Thoracic aorta (tissue), 2 donors: ENCODE measurements at regions not wholly inside any gene's neighbourhood (a gene's known extent, or its start where the extent isn't known, plus 50 kb on each side); places are given as distances from the start of the nearest gene placed in this dataset.

Experiments used
- ATAC-seq: fragments of 150-250 bp; one replicate; pipeline ENCODE4 v1.8.0; 2017; ENCODE audit warnings: low read depth; ENCODE audit not compliant: insufficient number of reproducible peaks, low FRiP score
- DNase-seq: peaks from one replicate; pipeline ENCODE4 v3.0.0-alpha.2; 2020; ENCODE audit warnings: low spot score
- H3K27ac ChIP-seq, 2 donors: fragments of 200-600 bp; sonication (generic); 1 replicate in 1 of 2; 2 replicates in 1 of 2; pipeline ENCODE4 v1.5.1; 2016; ENCODE audit warnings: mild to moderate bottlenecking in 2 of 2, moderate library complexity in 2 of 2
- H3K27me3 ChIP-seq: fragments of 200-600 bp; sonication (generic); replicated peaks from 2 replicates; pipeline ENCODE4 v1.6.0; 2016; ENCODE audit warnings: mild to moderate bottlenecking; ENCODE audit not compliant: insufficient read depth
- H3K36me3 ChIP-seq: fragments of 200-600 bp; sonication (generic); one replicate; pipeline ENCODE4 v1.5.1; 2016
- H3K4me1 ChIP-seq, 2 donors: fragments of 200-600 bp; sonication (generic); 1 replicate in 1 of 2; 2 replicates in 1 of 2; pipeline versions ENCODE4 v1.5.1 to v1.6.0; 2016; ENCODE audit warnings: low read depth in 2 of 2, mild to moderate bottlenecking in 1 of 2; ENCODE audit not compliant: control insufficient read depth in 1 of 2
- H3K4me3 ChIP-seq: fragments of 200-600 bp; sonication (generic); 2 replicates; pipeline ENCODE4 v1.5.1; 2016; ENCODE audit warnings: mild to moderate bottlenecking
- H3K9me3 ChIP-seq: fragments of 200-600 bp; sonication (generic); 2 replicates; pipeline ENCODE4 v1.5.1; 2016
- CTCF ChIP-seq: fragments of 200-600 bp; sonication (generic); IDR thresholded peaks from one replicate; pipeline ENCODE4 v1.5.1; 2019; ENCODE audit warnings: antibody characterized with exemption

GRCh38 chr1:96104506-96104905, 617.1 kb upstream of the PTBP2 start:
- DNase-seq: no peak
- H3K4me3 ChIP-seq: no peak overlapping the region
- H3K27me3 ChIP-seq: no peaks in the 10 kb centered on the region
- no peak for ATAC-seq
- H3K27ac ChIP-seq: no peak overlapping the region
- H3K9me3 ChIP-seq: no peaks in the 10 kb centered on the region
- H3K36me3 ChIP-seq: no peaks in the 10 kb centered on the region
- no peaks in the 10 kb centered on the region for H3K4me1 ChIP-seq
- TF ChIP-seq CTCF: no peak

- no peak for ATAC-seq
- no peak for TF ChIP-seq CTCF
- no peaks in the 10 kb centered on the region for H3K27me3 ChIP-seq
- no peak overlapping the region for H3K27ac ChIP-seq
- no peaks in the 10 kb centered on the region for H3K9me3 ChIP-seq
- H3K36me3 ChIP-seq: no peaks in the 10 kb centered on the region
- no peak for DNase-seq
- no peak overlapping the region for H3K4me3 ChIP-seq
- H3K4me1 ChIP-seq: no peaks in the 10 kb centered on the region
Observed at GRCh38 chr1:96104906-96105305, 616.7 kb upstream of the PTBP2 start.

- Histone ChIP-seq H3K4me1 (no peaks in the 10 kb centered on the region), H3K36me3 (no peaks in the 10 kb centered on the region), H3K27me3 (no peaks in the 10 kb centered on the region), H3K27ac (no peak overlapping the region), H3K9me3 (no peaks in the 10 kb centered on the region), H3K4me3 (no peak overlapping the region)
- ATAC-seq (no peak), DNase-seq (no peak)
- TF ChIP-seq CTCF: no peak
Observed at GRCh38 chr1:96116731-96117130, 604.9 kb upstream of the PTBP2 start.

GRCh38 chr1:96130432-96130831, 591.2 kb upstream of the PTBP2 start:
- Histone ChIP-seq H3K36me3 (no peaks in the 10 kb centered on the region), H3K27me3 (no peaks in the 10 kb centered on the region), H3K9me3 (no peaks in the 10 kb centered on the region), H3K4me1 (no peaks in the 10 kb centered on the region), H3K4me3 (no peak overlapping the region), H3K27ac (no peak overlapping the region)
- ATAC-seq (no peak), DNase-seq (no peak)
- no peak for TF ChIP-seq CTCF

- no peaks in the 10 kb centered on the region for H3K36me3 ChIP-seq
- H3K9me3 ChIP-seq: no peaks in the 10 kb centered on the region
- ATAC-seq (no peak), DNase-seq (no peak)
- no peak for TF ChIP-seq CTCF
- no peak overlapping the region for H3K27ac ChIP-seq
- H3K27me3 ChIP-seq: no peaks in the 10 kb centered on the region
- H3K4me1 ChIP-seq: no peaks in the 10 kb centered on the region
- H3K4me3 ChIP-seq: no peak overlapping the region
Observed at GRCh38 chr1:96144636-96145035, 576.9 kb upstream of the PTBP2 start.
